Left lung (tissue), 4 donors: ENCODE measurements at regions not wholly inside any gene's neighbourhood (a gene's known extent, or its start where the extent isn't known, plus 50 kb on each side); places are given as distances from the start of the nearest gene placed in this dataset.

Experiments
- ATAC-seq: fragments of 200-7000 bp; cut with Tn5 transposase; one replicate; pipeline ENCODE4 v1.9.1; 2020; ENCODE audit warnings: moderate library complexity
- DNase-seq, 4 donors: peaks; one replicate each; pipeline ENCODE4 v3.0.0-alpha.2; 2013 to 2020
- H3K27ac ChIP-seq, 2 donors: fragments of 200-600 bp; sonication (generic) in 1 of 2; one replicate each; pipeline versions ENCODE4 v1.5.0 to v1.8.0; 2020 to 2021
- H3K27me3 ChIP-seq, 2 donors: fragments of 200-600 bp; sonication (generic) in 1 of 2; one replicate each; pipeline versions ENCODE4 v1.5.0 to v1.8.0; 2020 to 2021
- H3K36me3 ChIP-seq, 2 donors: fragments of 200-600 bp; sonication (generic) in 1 of 2; one replicate each; pipeline versions ENCODE4 v1.5.0 to v1.8.0; 2020 to 2021
- H3K4me1 ChIP-seq, 2 donors: fragments of 200-600 bp; one replicate each; pipeline ENCODE4 v1.8.0; 2021
- H3K4me3 ChIP-seq, 2 donors: fragments of 200-600 bp; sonication (generic) in 1 of 2; one replicate each; pipeline versions ENCODE4 v1.5.0 to v1.8.0; 2020 to 2021; ENCODE audit warnings: mild to moderate bottlenecking in 1 of 2
- H3K9me3 ChIP-seq, 2 donors: fragments of 200-600 bp; sonication (generic) in 1 of 2; one replicate each; pipeline versions ENCODE4 v1.5.0 to v1.8.0; 2020 to 2021
- intact Hi-C, 2 donors: fragments of 100-400 bp; cut with DNase I; formaldehyde crosslinking; loops; one replicate each; pipeline versions ENCODE4 v1.11.2 to v1.14.2; 2022
- TF ChIP-seq, protein P1 (sequence below), 2 donors: fragments of 200-600 bp; sonication (generic) in 1 of 2; IDR thresholded peaks; one replicate each; pipeline versions ENCODE4 v1.5.0 to v1.8.0; 2021; ENCODE audit warnings: antibody characterized with exemption in 2 of 2
- donor health status: DM: no; HTN: yes; CAD: no.
- donor health status: DM: no; HTN: no; CAD: no.

DNA sequence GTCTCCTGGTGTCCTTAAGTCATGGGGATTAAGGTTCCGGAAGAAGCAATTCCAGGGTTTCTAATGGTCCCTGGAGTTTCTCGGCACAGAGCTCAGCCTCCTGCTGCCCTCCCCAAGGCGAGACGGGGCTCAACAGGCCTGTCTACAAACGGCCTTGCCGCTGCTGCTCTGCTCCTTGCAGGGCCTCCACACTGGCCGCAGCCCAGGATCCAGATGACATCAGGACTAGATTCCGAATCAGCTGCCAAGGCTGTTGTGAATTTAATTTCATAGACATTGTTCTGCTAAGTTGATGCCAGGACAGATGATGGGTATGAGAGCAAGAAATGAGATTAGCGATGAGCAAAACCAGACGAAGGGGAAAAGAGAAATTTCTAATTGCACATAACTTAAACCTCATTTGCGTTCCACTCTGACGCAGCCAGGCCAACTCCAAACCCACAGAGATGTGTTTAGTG lies 103.6 kb upstream of the BACE2 start:
- Histone ChIP-seq H3K36me3 (no peaks in the 10 kb centered on the region), H3K4me3 (no peak overlapping the region), H3K27ac (no peak overlapping the region), H3K9me3 (no peaks in the 10 kb centered on the region), H3K27me3 (peaks cover 10 to 28% of the 10 kb centered on the region in 2 donors), H3K4me1 (peaks cover 5 to 8% of the 10 kb centered on the region in 2 donors)
- ATAC-seq (no peak), DNase-seq (peak in 1 of 4 donors; percentile 60)
- intact Hi-C loops = loop anchor here in 1 of 2 donors (10.0 kb wide), 1 partner anchor 920 kb away; no protein-coding TSS in a partner anchor
- TF ChIP-seq, protein P1, sequence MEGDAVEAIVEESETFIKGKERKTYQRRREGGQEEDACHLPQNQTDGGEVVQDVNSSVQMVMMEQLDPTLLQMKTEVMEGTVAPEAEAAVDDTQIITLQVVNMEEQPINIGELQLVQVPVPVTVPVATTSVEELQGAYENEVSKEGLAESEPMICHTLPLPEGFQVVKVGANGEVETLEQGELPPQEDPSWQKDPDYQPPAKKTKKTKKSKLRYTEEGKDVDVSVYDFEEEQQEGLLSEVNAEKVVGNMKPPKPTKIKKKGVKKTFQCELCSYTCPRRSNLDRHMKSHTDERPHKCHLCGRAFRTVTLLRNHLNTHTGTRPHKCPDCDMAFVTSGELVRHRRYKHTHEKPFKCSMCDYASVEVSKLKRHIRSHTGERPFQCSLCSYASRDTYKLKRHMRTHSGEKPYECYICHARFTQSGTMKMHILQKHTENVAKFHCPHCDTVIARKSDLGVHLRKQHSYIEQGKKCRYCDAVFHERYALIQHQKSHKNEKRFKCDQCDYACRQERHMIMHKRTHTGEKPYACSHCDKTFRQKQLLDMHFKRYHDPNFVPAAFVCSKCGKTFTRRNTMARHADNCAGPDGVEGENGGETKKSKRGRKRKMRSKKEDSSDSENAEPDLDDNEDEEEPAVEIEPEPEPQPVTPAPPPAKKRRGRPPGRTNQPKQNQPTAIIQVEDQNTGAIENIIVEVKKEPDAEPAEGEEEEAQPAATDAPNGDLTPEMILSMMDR (IDR thresholded peaks at IDR 0.05) = no peak

- H3K4me1 ChIP-seq = peaks cover 5 to 8% of the 10 kb centered on the region in 2 donors
- no peaks in the 10 kb centered on the region for H3K9me3 ChIP-seq
- ATAC-seq = no peak
- no peaks in the 10 kb centered on the region for H3K36me3 ChIP-seq
- H3K27ac ChIP-seq = no peak overlapping the region
- H3K27me3 ChIP-seq = peaks cover 10 to 34% of the 10 kb centered on the region in 2 donors
- DNase-seq = no peak
- intact Hi-C loops = loop anchor here in 1 of 2 donors (10.0 kb wide), 1 partner anchor 920 kb away; no protein-coding TSS in a partner anchor
- no peak overlapping the region for H3K4me3 ChIP-seq
- TF ChIP-seq, protein P1 (IDR thresholded peaks at IDR 0.05) = no peak
Observed at GRCh38 chr21:41064951-41065350, 103.0 kb upstream of the BACE2 start.

- TF ChIP-seq, protein P1 (IDR thresholded peaks at IDR 0.05) = no peak
- Histone ChIP-seq H3K4me3 (no peak overlapping the region), H3K27ac (no peak overlapping the region), H3K9me3 (no peaks in the 10 kb centered on the region), H3K27me3 (peaks cover 10 to 40% of the 10 kb centered on the region in 2 donors), H3K4me1 (peaks cover 5 to 8% of the 10 kb centered on the region in 2 donors), H3K36me3 (no peaks in the 10 kb centered on the region)
- intact Hi-C loops = loop anchor here in 1 of 2 donors (10.0 kb wide), 1 partner anchor 921 kb away; no protein-coding TSS in a partner anchor
- ATAC-seq (no peak), DNase-seq (no peak)
Observed at GRCh38 chr21:41065539-41065938, 102.4 kb upstream of the BACE2 start.

DNA sequence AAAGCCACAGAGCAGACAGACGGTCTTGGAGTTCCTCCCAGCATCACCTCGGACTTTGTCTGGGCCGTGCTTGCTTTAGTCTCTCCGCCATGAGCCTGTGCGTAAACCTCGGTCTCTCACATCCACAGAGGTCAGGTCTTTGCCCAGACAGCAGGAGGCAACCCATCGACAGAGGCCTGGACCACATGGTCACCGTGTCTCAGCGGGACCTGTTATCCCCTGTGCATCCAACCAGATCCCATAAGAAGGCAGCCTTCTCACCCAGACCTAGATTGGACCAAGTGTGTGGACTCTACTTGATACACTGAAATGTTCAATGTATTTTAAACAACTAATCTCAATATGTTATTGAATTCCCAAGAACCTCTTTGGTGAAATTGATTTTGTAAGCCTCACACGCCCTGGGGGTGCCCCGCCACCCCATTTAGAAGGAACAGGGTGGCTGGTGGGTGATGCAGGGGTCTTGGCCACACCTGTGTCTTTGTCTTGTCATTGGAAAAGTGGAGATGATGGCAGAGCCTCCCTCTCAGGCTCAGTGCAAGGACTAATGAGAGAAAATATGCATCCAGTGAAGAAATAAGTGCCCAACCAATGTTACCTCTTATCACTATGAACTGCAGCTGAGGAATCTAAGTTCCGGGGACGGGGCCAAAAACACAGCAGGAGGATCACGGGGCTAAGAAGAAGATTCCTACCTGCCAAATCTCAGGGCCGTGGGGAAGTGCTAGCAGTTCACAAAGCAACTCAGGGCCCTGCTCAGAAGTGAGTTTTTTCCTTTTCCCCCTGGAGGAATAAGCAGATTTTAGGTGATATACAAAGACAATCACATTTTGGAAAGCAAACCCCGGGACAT lies 101.6 kb upstream of the BACE2 start:
- H3K9me3 ChIP-seq = no peaks in the 10 kb centered on the region
- peaks cover 10 to 42% of the 10 kb centered on the region in 2 donors for H3K27me3 ChIP-seq
- no peak overlapping the region for H3K27ac ChIP-seq
- intact Hi-C loops = loop anchor here in 1 of 2 donors (10.0 kb wide), 1 partner anchor 922 kb away; no protein-coding TSS in a partner anchor
- no peak overlapping the region for H3K4me3 ChIP-seq
- DNase-seq = no peak
- TF ChIP-seq, protein P1 (IDR thresholded peaks at IDR 0.05) = no peak
- no peak for ATAC-seq
- H3K36me3 ChIP-seq = no peaks in the 10 kb centered on the region
- H3K4me1 ChIP-seq = peaks cover 5 to 8% of the 10 kb centered on the region in 2 donors

- Histone ChIP-seq H3K36me3 (no peaks in the 10 kb centered on the region), H3K9me3 (no peaks in the 10 kb centered on the region), H3K27ac (no peak overlapping the region), H3K27me3 (peaks cover 10 to 42% of the 10 kb centered on the region in 2 donors), H3K4me1 (peaks cover 5 to 8% of the 10 kb centered on the region in 2 donors), H3K4me3 (no peak overlapping the region)
- no peak for DNase-seq
- no peak for ATAC-seq
- TF ChIP-seq, protein P1 (IDR thresholded peaks at IDR 0.05) = no peak
- intact Hi-C loops = loop anchor here in 1 of 2 donors (10.0 kb wide), 1 partner anchor 923 kb away; no protein-coding TSS in a partner anchor
Observed at GRCh38 chr21:41067709-41068108, 100.3 kb upstream of the BACE2 start.
